OCI-LY3 (cell line): ENCODE measurements at regions not wholly inside any gene's neighbourhood (a gene's known extent, or its start where the extent isn't known, plus 50 kb on each side); places are given as distances from the start of the nearest gene placed in this dataset.

Source experiments
- H2AFZ ChIP-seq: fragments of 200-600, 300-600 bp; shearing (Covaris generic); 2 replicates; pipeline ENCODE4 v1.6.0; 2014; ENCODE audit warnings: antibody characterized with exemption, low read depth, low read length
- H3K27ac ChIP-seq: fragments of 200-600, 300-600 bp; sonication (generic); 2 replicates; pipeline ENCODE4 v1.5.1; 2014; ENCODE audit warnings: mild to moderate bottlenecking, low read length, moderate library complexity, mixed read lengths
- H3K27me3 ChIP-seq: fragments of 200-600, 300-600 bp; sonication (generic); 2 replicates; pipeline ENCODE4 v1.6.1; 2014; ENCODE audit warnings: low read depth, low read length, mixed read lengths
- H3K36me3 ChIP-seq: fragments of 200-600, 300-600 bp; sonication (generic); replicated peaks from 2 replicates; pipeline ENCODE3; 2014; ENCODE audit warnings: low read depth, low read length, mixed read lengths
- H3K4me1 ChIP-seq: fragments of 300-600, 200-600 bp; sonication (generic); 2 replicates; pipeline ENCODE4 v1.6.1; 2014; ENCODE audit warnings: low read length, mixed read lengths
- H3K4me2 ChIP-seq: fragments of 200-600, 300-600 bp; sonication (generic); 2 replicates; pipeline ENCODE4 v1.6.1; 2014; ENCODE audit warnings: low read length, mixed read lengths
- H3K4me3 ChIP-seq: fragments of 300-600, 200-600 bp; sonication (generic); 2 replicates; pipeline ENCODE4 v1.5.1; 2014; ENCODE audit warnings: antibody characterized with exemption, mild to moderate bottlenecking, low read length, moderate library complexity
- H3K79me2 ChIP-seq: fragments of 300-600, 200-600 bp; shearing (Covaris generic); 2 replicates; pipeline ENCODE4 v1.6.1; 2014; ENCODE audit warnings: mild to moderate bottlenecking, low read length, mixed read lengths
- H3K9ac ChIP-seq: fragments of 300-600, 200-600 bp; shearing (Covaris generic); 2 replicates; pipeline ENCODE4 v1.6.0; 2014; ENCODE audit warnings: mild to moderate bottlenecking, low read length, moderate library complexity
- H3K9me3 ChIP-seq: fragments of 200-600, 300-600 bp; shearing (Covaris generic); 2 replicates; pipeline ENCODE4 v1.6.1; 2014; ENCODE audit warnings: low read length, mixed read lengths; ENCODE audit not compliant: insufficient read depth
- H4K20me1 ChIP-seq: fragments of 200-600, 300-600 bp; sonication (generic); 2 replicates; pipeline ENCODE4 v1.6.1; 2016; ENCODE audit warnings: low read length, mixed read lengths; ENCODE audit not compliant: insufficient read depth
- EZH2phosphoT487 ChIP-seq: fragments of 200-600 bp; shearing (Covaris generic); IDR thresholded peaks from 2 replicates; pipeline ENCODE4 v1.6.1; 2018; ENCODE audit warnings: antibody characterized with exemption, mixed run types, low read depth
- TF ChIP-seq, protein P1 (sequence below): fragments of 200-600, 300-600 bp; sonication (generic); IDR thresholded peaks from 2 replicates; pipeline ENCODE4 v1.5.1; 2014; ENCODE audit warnings: antibody characterized with exemption, low read length, low read depth

DNA sequence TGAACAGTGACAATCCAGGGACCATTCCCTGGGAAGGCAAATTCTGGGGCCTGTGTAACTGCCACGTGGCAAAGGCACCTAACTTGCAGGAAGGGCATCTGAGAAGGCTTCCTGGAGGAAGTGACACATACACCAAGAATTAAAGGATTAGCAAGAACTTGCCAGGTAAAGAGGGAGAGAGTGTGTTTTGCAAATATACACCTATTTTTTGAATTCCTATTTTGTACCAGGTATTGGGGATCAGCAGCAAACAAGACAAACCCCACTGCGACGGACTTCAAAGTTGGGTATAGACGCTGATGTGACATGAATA, 206.5 kb upstream of the ZMIZ1 start:
- Histone ChIP-seq H2AFZ (no peak overlapping the region), H3K9ac (no peak overlapping the region), H3K27ac (no peak overlapping the region), H3K4me3 (no peak overlapping the region), H3K4me2 (no peak overlapping the region), H3K27me3 (no peaks in the 10 kb centered on the region; the same call in 1 of the 2 replicates), H3K4me1 (no peaks in the 10 kb centered on the region), H3K79me2 (no peaks in the 10 kb centered on the region), H4K20me1 (no peaks in the 10 kb centered on the region), H3K36me3 (no peaks in the 10 kb centered on the region), H3K9me3 (no peaks in the 10 kb centered on the region)
- no peak for TF ChIP-seq EZH2phosphoT487
- TF ChIP-seq, protein P1, sequence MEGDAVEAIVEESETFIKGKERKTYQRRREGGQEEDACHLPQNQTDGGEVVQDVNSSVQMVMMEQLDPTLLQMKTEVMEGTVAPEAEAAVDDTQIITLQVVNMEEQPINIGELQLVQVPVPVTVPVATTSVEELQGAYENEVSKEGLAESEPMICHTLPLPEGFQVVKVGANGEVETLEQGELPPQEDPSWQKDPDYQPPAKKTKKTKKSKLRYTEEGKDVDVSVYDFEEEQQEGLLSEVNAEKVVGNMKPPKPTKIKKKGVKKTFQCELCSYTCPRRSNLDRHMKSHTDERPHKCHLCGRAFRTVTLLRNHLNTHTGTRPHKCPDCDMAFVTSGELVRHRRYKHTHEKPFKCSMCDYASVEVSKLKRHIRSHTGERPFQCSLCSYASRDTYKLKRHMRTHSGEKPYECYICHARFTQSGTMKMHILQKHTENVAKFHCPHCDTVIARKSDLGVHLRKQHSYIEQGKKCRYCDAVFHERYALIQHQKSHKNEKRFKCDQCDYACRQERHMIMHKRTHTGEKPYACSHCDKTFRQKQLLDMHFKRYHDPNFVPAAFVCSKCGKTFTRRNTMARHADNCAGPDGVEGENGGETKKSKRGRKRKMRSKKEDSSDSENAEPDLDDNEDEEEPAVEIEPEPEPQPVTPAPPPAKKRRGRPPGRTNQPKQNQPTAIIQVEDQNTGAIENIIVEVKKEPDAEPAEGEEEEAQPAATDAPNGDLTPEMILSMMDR, result no peak

DNA sequence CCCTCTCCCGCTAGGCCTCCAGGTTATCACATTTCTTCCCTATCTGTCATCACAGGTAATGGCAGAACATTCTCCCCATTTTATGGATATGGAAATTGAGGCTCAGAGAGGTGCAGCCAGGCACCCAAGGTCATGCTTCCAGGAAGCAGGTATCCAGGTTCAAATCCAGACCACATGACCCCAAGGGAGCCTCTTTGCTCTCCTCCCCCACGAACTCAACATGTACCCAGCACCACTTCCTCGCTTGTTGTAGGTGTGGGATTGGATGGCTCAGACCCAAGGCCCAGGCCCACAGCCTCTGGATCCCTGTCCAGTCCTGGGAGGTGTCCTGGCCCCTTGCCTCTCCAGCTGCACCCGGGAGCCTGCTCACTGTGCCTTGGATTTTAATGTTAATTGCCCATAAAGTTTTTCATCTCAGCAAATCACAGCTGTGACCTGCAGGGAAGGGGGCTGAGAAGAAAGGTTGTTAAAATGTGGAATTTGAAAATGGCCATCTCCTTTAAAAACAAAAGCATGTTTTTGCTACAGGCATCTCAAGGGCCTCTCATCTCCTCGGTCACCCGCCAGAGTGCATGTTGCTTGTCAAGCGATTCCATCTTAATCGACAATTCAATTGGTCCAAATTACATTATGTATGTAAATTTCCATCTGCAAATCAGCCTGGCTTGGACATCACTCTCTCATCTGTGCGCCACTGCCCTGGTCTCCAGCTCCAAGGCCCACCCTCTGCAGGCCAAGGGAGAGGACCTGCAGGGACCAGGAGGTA, 205.4 kb upstream of the ZMIZ1 start:
- Histone ChIP-seq H3K4me3 (no peak overlapping the region), H3K27ac (no peak overlapping the region), H3K4me1 (no peaks in the 10 kb centered on the region), H3K4me2 (no peak overlapping the region), H4K20me1 (no peaks in the 10 kb centered on the region), H3K27me3 (no peaks in the 10 kb centered on the region), H2AFZ (no peak overlapping the region), H3K9ac (no peak overlapping the region), H3K9me3 (no peaks in the 10 kb centered on the region), H3K36me3 (no peaks in the 10 kb centered on the region), H3K79me2 (no peaks in the 10 kb centered on the region)
- TF ChIP-seq, protein P1, result no peak
- TF ChIP-seq EZH2phosphoT487, result no peak

DNA sequence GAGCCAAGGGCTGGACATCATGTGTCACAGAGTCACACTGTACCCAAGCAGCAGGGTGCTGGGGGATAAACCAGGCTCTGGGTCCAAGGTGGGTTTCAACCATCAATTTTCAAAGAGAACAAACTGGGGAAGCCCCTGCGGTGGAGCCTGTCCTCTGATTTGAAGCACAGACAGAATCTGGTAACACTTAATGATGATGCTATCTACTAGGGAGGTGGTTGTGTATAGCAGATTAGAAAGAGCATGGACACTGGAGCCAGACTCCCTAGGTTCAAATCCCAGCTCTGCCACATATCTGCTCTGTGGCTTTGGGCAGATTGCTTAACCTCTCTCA, 204.9 kb upstream of the ZMIZ1 start:
- H3K36me3 ChIP-seq, result no peaks in the 10 kb centered on the region
- H3K4me1 ChIP-seq, result no peaks in the 10 kb centered on the region
- no peak overlapping the region for H2AFZ ChIP-seq
- no peaks in the 10 kb centered on the region for H4K20me1 ChIP-seq
- H3K4me2 ChIP-seq, result no peak overlapping the region
- H3K79me2 ChIP-seq, result no peaks in the 10 kb centered on the region
- H3K27ac ChIP-seq, result no peak overlapping the region
- no peaks in the 10 kb centered on the region for H3K9me3 ChIP-seq
- H3K4me3 ChIP-seq, result no peak overlapping the region
- TF ChIP-seq EZH2phosphoT487, result no peak
- TF ChIP-seq, protein P1, result no peak
- no peak overlapping the region for H3K9ac ChIP-seq
- H3K27me3 ChIP-seq, result no peaks in the 10 kb centered on the region

DNA sequence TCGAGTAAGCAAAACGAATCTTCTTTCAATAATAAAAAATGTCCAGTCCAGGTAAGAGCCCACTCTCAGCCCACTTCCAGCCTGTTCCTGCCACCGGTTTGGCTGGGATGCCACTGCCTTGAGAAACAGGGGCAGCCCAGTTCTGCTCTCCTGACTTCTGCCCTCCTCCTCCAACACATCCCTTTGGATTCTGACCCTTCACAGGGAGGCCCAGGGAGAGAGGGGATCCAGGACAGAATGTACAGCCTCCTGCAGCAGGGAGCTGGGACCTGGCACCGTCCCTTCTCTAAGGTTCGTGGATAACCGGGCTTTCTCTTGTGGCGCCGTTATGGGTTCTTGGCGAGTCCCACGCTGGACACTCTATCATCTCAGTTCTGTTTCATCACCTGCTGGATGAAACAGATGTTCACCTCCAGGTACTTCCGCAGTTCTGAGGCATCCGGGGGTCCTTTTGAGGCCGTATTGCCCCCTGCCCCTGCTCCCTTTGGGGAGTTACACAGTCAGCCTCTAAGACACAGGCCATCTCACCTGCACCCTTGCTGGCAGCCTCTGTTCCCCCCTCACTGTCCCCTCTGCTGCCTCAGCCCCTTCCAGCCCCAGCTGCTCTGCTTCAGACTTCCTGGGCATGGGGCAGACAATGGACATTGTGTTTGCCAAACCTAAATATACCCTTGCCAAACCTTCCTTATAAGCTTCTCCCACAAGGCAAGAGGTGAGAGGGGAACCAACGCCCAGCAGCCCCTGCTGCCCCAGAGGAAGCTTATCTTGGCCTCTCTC, 203.8 kb upstream of the ZMIZ1 start:
- Histone ChIP-seq H3K9me3 (no peaks in the 10 kb centered on the region), H3K79me2 (no peaks in the 10 kb centered on the region), H4K20me1 (no peaks in the 10 kb centered on the region), H2AFZ (no peak overlapping the region), H3K4me2 (no peak overlapping the region), H3K27ac (no peak overlapping the region), H3K36me3 (no peaks in the 10 kb centered on the region), H3K9ac (no peak overlapping the region), H3K4me3 (no peak overlapping the region), H3K27me3 (no peaks in the 10 kb centered on the region), H3K4me1 (no peaks in the 10 kb centered on the region)
- no peak for TF ChIP-seq EZH2phosphoT487
- TF ChIP-seq, protein P1, result no peak
